GM23338 (cell line): ENCODE measurements at regions not wholly inside any gene's neighbourhood (a gene's known extent, or its start where the extent isn't known, plus 50 kb on each side); places are given as distances from the start of the nearest gene placed in this dataset. TPM values are rescaled to one million over a fixed set of nuclear protein-coding genes. Genes with fewer than 3 reads are reported as not detected.

ENCODE experiments used
- EZH2 ChIP-seq: fragments of 200-600 bp; sonication (generic); IDR thresholded peaks from one replicate; pipeline ENCODE4 v1.8.0; 2017; ENCODE audit warnings: antibody characterized with exemption, mild to moderate bottlenecking, low read depth; ENCODE audit not compliant: unreplicated experiment
- ZNF114 ChIP-seq: fragments of 250-450 bp; sonication (Bioruptor Pico); IDR thresholded peaks from 2 replicates; pipeline ENCODE4 v1.5.0; 2020; ENCODE audit warnings: mild to moderate bottlenecking, moderate library complexity
- small RNA-seq: library from RNA; depleted of rRNA; stranded (forward); fragments of <200 nt; gene quantifications from one replicate; pipeline ENCODE3, GENCODE V24; 2014; ENCODE audit warnings: low replicate concordance
- TF ChIP-seq, protein P1 (sequence below), 2 experiments: fragments of 200-600 bp in 1 of 2; sonication (generic) in 1 of 2; conservative IDR thresholded peaks; 2 replicates each; pipeline versions ENCODE4 v1.5.1 to v1.6.1; 2016 to 2017; ENCODE audit warnings: antibody characterized with exemption in 2 of 2, low read depth in 2 of 2, mild to moderate bottlenecking in 2 of 2, moderate library complexity in 1 of 2

DNA sequence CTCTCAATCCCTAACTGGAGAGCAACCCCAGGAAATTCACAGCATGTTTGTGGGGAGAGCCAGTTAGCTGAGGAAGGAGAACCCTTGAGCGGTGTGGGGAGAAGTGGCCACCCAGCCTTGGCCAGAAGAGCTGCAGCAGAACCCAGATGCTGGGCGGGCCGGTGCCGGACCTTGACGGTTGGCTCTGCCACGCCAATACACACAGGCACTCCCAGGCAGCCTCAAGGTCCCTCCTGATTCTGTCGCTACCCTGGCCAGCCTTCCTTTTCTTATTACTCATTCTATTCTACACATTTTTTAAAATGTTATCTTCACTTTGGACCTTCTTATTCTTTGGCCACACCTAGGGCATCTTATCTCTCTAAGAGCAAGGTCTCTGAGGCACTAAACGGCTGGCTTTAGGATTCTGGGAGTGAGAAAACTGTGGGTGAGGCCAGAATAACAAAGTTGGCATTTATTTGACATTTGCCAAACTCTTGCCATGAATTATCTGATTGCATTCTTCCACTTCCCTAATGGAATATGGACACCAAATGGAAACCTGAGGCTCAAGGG lies 50.4 kb upstream of the GPR37L1 start (continued):
- TF ChIP-seq, protein P1, sequence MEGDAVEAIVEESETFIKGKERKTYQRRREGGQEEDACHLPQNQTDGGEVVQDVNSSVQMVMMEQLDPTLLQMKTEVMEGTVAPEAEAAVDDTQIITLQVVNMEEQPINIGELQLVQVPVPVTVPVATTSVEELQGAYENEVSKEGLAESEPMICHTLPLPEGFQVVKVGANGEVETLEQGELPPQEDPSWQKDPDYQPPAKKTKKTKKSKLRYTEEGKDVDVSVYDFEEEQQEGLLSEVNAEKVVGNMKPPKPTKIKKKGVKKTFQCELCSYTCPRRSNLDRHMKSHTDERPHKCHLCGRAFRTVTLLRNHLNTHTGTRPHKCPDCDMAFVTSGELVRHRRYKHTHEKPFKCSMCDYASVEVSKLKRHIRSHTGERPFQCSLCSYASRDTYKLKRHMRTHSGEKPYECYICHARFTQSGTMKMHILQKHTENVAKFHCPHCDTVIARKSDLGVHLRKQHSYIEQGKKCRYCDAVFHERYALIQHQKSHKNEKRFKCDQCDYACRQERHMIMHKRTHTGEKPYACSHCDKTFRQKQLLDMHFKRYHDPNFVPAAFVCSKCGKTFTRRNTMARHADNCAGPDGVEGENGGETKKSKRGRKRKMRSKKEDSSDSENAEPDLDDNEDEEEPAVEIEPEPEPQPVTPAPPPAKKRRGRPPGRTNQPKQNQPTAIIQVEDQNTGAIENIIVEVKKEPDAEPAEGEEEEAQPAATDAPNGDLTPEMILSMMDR (conservative IDR thresholded peaks at IDR 0.05; ENCODE audit: low read depth in 2 of 2) = no peak
- no peak for TF ChIP-seq ZNF114
- no peak for TF ChIP-seq EZH2

Small RNA genes in the stretch of these regions (small RNA-seq; reads per million reads assigned to genes)
- gene RF00019 = not detected
